HEK293 (cell line): ENCODE measurements at regions not wholly inside any gene's neighbourhood (a gene's known extent, or its start where the extent isn't known, plus 50 kb on each side); places are given as distances from the start of the nearest gene placed in this dataset.

Experiments
- CTCF ChIA-PET: fragments of 350-600 bp; formaldehyde crosslinking; extraction: SDS; loops from one replicate; lab custom pipeline; 2021; ENCODE audit warnings: antibody characterized with exemption; lab: Yijun Ruan, JAX
- POLR2A ChIA-PET: fragments of 300-600 bp; formaldehyde crosslinking; extraction: SDS; loops from one replicate; lab custom pipeline; 2020; ENCODE audit warnings: antibody characterized with exemption, inconsistent platforms; lab: Yijun Ruan, JAX
- H3K27ac ChIP-seq: fragments of 200-500 bp; sonication (Bioruptor generic); 2 replicates; pipeline ENCODE4 v1.5.1; 2014; ENCODE audit warnings: low read depth, low read length, control low read depth, inconsistent platforms; ENCODE audit errors: extremely low read depth
- H3K36me3 ChIP-seq, 2 experiments: fragments of 200-500 bp in 1 of 2; sonication (Bioruptor generic) in 1 of 2; 1 replicate in 1 of 2; 2 replicates in 1 of 2; pipeline ENCODE4 v1.5.1; 2014 to 2017; ENCODE audit warnings: inconsistent platforms in 2 of 2, low read length in 2 of 2; ENCODE audit not compliant: control insufficient read depth in 2 of 2, insufficient read depth in 1 of 2
- H3K4me1 ChIP-seq: fragments of 200-500 bp; sonication (Bioruptor generic); 2 replicates; pipeline ENCODE4 v1.5.1; 2014; ENCODE audit warnings: mild to moderate bottlenecking, low read length, inconsistent platforms; ENCODE audit not compliant: control insufficient read depth, insufficient read depth
- H3K4me3 ChIP-seq: 2 replicates; pipeline ENCODE4 v1.5.1; 2011; ENCODE audit warnings: low read depth, mild to moderate bottlenecking, control low read depth, low read length, moderate library complexity
- H3K9me3 ChIP-seq: fragments of 200-500 bp; sonication (Bioruptor generic); 2 replicates; pipeline ENCODE4 v1.5.1; 2014; ENCODE audit warnings: low read depth, low read length, inconsistent platforms; ENCODE audit not compliant: control insufficient read depth, insufficient read depth
- HOXA7 ChIP-seq: sonication (generic); formaldehyde crosslinking; IDR thresholded peaks from 2 replicates; pipeline ENCODE4 v1.8.1; 2022; ENCODE audit warnings: missing genetic modification reagents, borderline replicate concordance
- KLF16 ChIP-seq: fragments of 450-650 bp; formaldehyde crosslinking; IDR thresholded peaks from 2 replicates; pipeline ENCODE4 v1.5.1; 2017; ENCODE audit warnings: missing biosample characterization, missing genetic modification characterization
- KLF7 ChIP-seq: fragments of 450-650 bp; formaldehyde crosslinking; IDR thresholded peaks from 2 replicates; pipeline ENCODE4 v1.5.1; 2016; ENCODE audit warnings: missing biosample characterization, missing genetic modification characterization, borderline replicate concordance
- OVOL3 ChIP-seq: fragments of 450-650 bp; formaldehyde crosslinking; IDR thresholded peaks from 2 replicates; pipeline ENCODE4 v1.5.1; 2016; ENCODE audit warnings: missing biosample characterization, missing genetic modification characterization
- ZBTB1 ChIP-seq: fragments of 450-650 bp; formaldehyde crosslinking; IDR thresholded peaks from 2 replicates; pipeline ENCODE4 v1.5.1; 2016; ENCODE audit warnings: missing biosample characterization, missing genetic modification characterization
- ZBTB20 ChIP-seq: fragments of 450-650 bp; formaldehyde crosslinking; IDR thresholded peaks from 2 replicates; pipeline ENCODE4 v1.5.1; 2016; ENCODE audit warnings: missing biosample characterization, missing genetic modification characterization
- ZFP3 ChIP-seq: fragments of 450-650 bp; formaldehyde crosslinking; IDR thresholded peaks from 2 replicates; pipeline ENCODE4 v1.5.1; 2016; ENCODE audit warnings: low read depth, missing biosample characterization, missing genetic modification characterization
- ZFP41 ChIP-seq: fragments of 450-650 bp; formaldehyde crosslinking; IDR thresholded peaks from 2 replicates; pipeline ENCODE4 v1.5.1; 2016; ENCODE audit warnings: missing biosample characterization, missing genetic modification characterization, borderline replicate concordance
- ZNF146 ChIP-seq: fragments of 450-650 bp; formaldehyde crosslinking; IDR thresholded peaks from 2 replicates; pipeline ENCODE4 v1.5.1; 2016; ENCODE audit warnings: missing biosample characterization, missing genetic modification characterization
- ZNF155 ChIP-seq: fragments of 450-650 bp; formaldehyde crosslinking; IDR thresholded peaks from 2 replicates; pipeline ENCODE4 v1.5.1; 2016; ENCODE audit warnings: missing biosample characterization, missing genetic modification characterization
- ZNF175 ChIP-seq: fragments of 450-650 bp; formaldehyde crosslinking; IDR thresholded peaks from 2 replicates; pipeline ENCODE4 v1.5.1; 2016; ENCODE audit warnings: missing biosample characterization, missing genetic modification characterization
- ZNF2 ChIP-seq: fragments of 450-650 bp; formaldehyde crosslinking; IDR thresholded peaks from 2 replicates; pipeline ENCODE4 v1.5.1; 2016; ENCODE audit warnings: missing biosample characterization, missing genetic modification characterization
- ZNF23 ChIP-seq: fragments of 450-650 bp; formaldehyde crosslinking; IDR thresholded peaks from 2 replicates; pipeline ENCODE4 v1.5.1; 2016; ENCODE audit warnings: missing biosample characterization, missing genetic modification characterization, borderline replicate concordance
- ZNF350 ChIP-seq: fragments of 450-650 bp; formaldehyde crosslinking; IDR thresholded peaks from 2 replicates; pipeline ENCODE4 v1.5.0; 2017; ENCODE audit warnings: missing biosample characterization, mild to moderate bottlenecking, missing genetic modification characterization
- ZNF354C ChIP-seq: fragments of 450-650 bp; formaldehyde crosslinking; IDR thresholded peaks from 2 replicates; pipeline ENCODE4 v1.5.1; 2016; ENCODE audit warnings: missing biosample characterization, missing genetic modification characterization, low read depth, borderline replicate concordance
- ZNF366 ChIP-seq: fragments of 450-650 bp; formaldehyde crosslinking; conservative IDR thresholded peaks from 2 replicates; pipeline ENCODE4 v1.5.1; 2016; ENCODE audit warnings: missing biosample characterization, missing genetic modification characterization
- ZNF621 ChIP-seq: fragments of 450-650 bp; formaldehyde crosslinking; IDR thresholded peaks from 2 replicates; pipeline ENCODE4 v1.5.1; 2017; ENCODE audit warnings: missing biosample characterization, missing genetic modification characterization
- ZNF624 ChIP-seq: fragments of 450-650 bp; formaldehyde crosslinking; IDR thresholded peaks from 2 replicates; pipeline ENCODE4 v1.5.1; 2017; ENCODE audit warnings: missing biosample characterization, missing genetic modification characterization
- ZNF654 ChIP-seq: fragments of 450-650 bp; formaldehyde crosslinking; IDR thresholded peaks from 2 replicates; pipeline ENCODE4 v1.5.1; 2016; ENCODE audit warnings: low read depth, missing biosample characterization, missing genetic modification characterization
- ZNF677 ChIP-seq: fragments of 450-650 bp; IDR thresholded peaks from 2 replicates; pipeline ENCODE4 v1.5.0; 2018; ENCODE audit warnings: missing biosample characterization, mild to moderate bottlenecking, missing genetic modification characterization, moderate library complexity
- ZNF704 ChIP-seq: fragments of 450-650 bp; formaldehyde crosslinking; IDR thresholded peaks from 2 replicates; pipeline ENCODE4 v1.5.1; 2016; ENCODE audit warnings: missing biosample characterization, missing genetic modification characterization
- ZNF830 ChIP-seq: fragments of 450-650 bp; IDR thresholded peaks from 2 replicates; pipeline ENCODE4 v1.5.0; 2018; ENCODE audit warnings: missing biosample characterization, missing genetic modification characterization, low read depth, mild to moderate bottlenecking, moderate library complexity
- ZNF843 ChIP-seq: fragments of 450-650 bp; formaldehyde crosslinking; IDR thresholded peaks from 2 replicates; pipeline ENCODE4 v1.5.1; 2016; ENCODE audit warnings: missing biosample characterization, missing genetic modification characterization
- TF ChIP-seq, protein P1 (sequence below): fragments of 450-650 bp; formaldehyde crosslinking; IDR thresholded peaks from 2 replicates; pipeline ENCODE4 v1.5.1; 2017; ENCODE audit warnings: missing biosample characterization, missing genetic modification characterization

GRCh38 chr2:6574121-6574520, 291.6 kb downstream of the CMPK2 start:
- no peaks in the 10 kb centered on the region for H3K9me3 ChIP-seq
- POLR2A ChIA-PET: no interaction called here
- no peak overlapping the region for H3K4me3 ChIP-seq
- H3K27ac ChIP-seq: no peak overlapping the region
- TF ChIP-seq ZNF354C: no peak
- TF ChIP-seq ZNF2 (tag by site-specific recombination): no peak
- TF ChIP-seq HOXA7 (CRISPR knock-in tag): no peak
- TF ChIP-seq KLF16 (tag by site-specific recombination): no peak
- TF ChIP-seq ZNF146 (tag by site-specific recombination): no peak
- TF ChIP-seq ZNF621 (tag by site-specific recombination): no peak
- no peak for TF ChIP-seq ZBTB20 (tag by site-specific recombination)
- TF ChIP-seq ZNF350 (tag by site-specific recombination): no peak
- TF ChIP-seq ZNF23 (tag by site-specific recombination): no peak
- no peak for TF ChIP-seq ZNF677 (tag by site-specific recombination)
- TF ChIP-seq ZNF704 (tag by site-specific recombination): no peak
- no peak for TF ChIP-seq ZNF366 (tag by site-specific recombination)
- no peak for TF ChIP-seq ZNF624
- TF ChIP-seq KLF7 (tag by site-specific recombination): no peak
- TF ChIP-seq ZNF175 (tag by site-specific recombination): no peak
- TF ChIP-seq, protein P1, sequence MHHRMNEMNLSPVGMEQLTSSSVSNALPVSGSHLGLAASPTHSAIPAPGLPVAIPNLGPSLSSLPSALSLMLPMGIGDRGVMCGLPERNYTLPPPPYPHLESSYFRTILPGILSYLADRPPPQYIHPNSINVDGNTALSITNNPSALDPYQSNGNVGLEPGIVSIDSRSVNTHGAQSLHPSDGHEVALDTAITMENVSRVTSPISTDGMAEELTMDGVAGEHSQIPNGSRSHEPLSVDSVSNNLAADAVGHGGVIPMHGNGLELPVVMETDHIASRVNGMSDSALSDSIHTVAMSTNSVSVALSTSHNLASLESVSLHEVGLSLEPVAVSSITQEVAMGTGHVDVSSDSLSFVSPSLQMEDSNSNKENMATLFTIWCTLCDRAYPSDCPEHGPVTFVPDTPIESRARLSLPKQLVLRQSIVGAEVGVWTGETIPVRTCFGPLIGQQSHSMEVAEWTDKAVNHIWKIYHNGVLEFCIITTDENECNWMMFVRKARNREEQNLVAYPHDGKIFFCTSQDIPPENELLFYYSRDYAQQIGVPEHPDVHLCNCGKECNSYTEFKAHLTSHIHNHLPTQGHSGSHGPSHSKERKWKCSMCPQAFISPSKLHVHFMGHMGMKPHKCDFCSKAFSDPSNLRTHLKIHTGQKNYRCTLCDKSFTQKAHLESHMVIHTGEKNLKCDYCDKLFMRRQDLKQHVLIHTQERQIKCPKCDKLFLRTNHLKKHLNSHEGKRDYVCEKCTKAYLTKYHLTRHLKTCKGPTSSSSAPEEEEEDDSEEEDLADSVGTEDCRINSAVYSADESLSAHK (tag by site-specific recombination): no peak
- TF ChIP-seq ZNF654: no peak
- CTCF ChIA-PET: no interaction called here
- no peaks in the 10 kb centered on the region for H3K36me3 ChIP-seq
- no peaks in the 10 kb centered on the region for H3K4me1 ChIP-seq

- ChIA-PET POLR2A (no interaction called here), CTCF (no interaction called here)
- TF ChIP-seq OVOL3: no peak
- TF ChIP-seq ZBTB1 (tag by site-specific recombination): no peak
- TF ChIP-seq ZNF155 (tag by site-specific recombination): no peak
- TF ChIP-seq ZFP3 (tag by site-specific recombination): no peak
- no peak for TF ChIP-seq ZNF843 (tag by site-specific recombination)
- no peak for TF ChIP-seq ZFP41 (tag by site-specific recombination)
- no peak for TF ChIP-seq ZNF830 (tag by site-specific recombination)
- no peaks in the 10 kb centered on the region for H3K36me3 ChIP-seq
- no peak overlapping the region for H3K4me3 ChIP-seq
- no peak overlapping the region for H3K27ac ChIP-seq
- no peaks in the 10 kb centered on the region for H3K9me3 ChIP-seq
- H3K4me1 ChIP-seq: no peaks in the 10 kb centered on the region
Measured at GRCh38 chr2:6576302-6576701, 289.4 kb downstream of the CMPK2 start.
